Endodermal cell (in vitro differentiated cells): ENCODE measurements at regions not wholly inside any gene's neighbourhood (a gene's known extent, or its start where the extent isn't known, plus 50 kb on each side); places are given as distances from the start of the nearest gene placed in this dataset.

Experiments
- DNase-seq: peaks from one replicate; pipeline ENCODE4 v3.0.0-alpha.2; 2017
- H3K27ac ChIP-seq: 2 replicates; pipeline ENCODE4 v1.5.1; 2013; ENCODE audit warnings: mild to moderate bottlenecking, low read depth, low read length, moderate library complexity
- H3K27me3 ChIP-seq: 2 replicates; pipeline ENCODE4 v1.6.1; 2013; ENCODE audit warnings: mild to moderate bottlenecking, low read length, moderate library complexity; ENCODE audit not compliant: insufficient read depth, control insufficient read depth, poor library complexity, severe bottlenecking
- H3K36me3 ChIP-seq: 2 replicates; pipeline ENCODE4 v1.7.0; 2013; ENCODE audit warnings: mild to moderate bottlenecking, low read length, moderate library complexity; ENCODE audit not compliant: control insufficient read depth, insufficient read depth
- H3K4me1 ChIP-seq: one replicate; pipeline ENCODE4 v1.7.0; 2013; ENCODE audit warnings: low read length; ENCODE audit not compliant: control insufficient read depth, insufficient read depth
- H3K4me3 ChIP-seq: 2 replicates; pipeline ENCODE4 v1.5.1; 2013; ENCODE audit warnings: mild to moderate bottlenecking, low read length, moderate library complexity
- H3K9ac ChIP-seq: 2 replicates; pipeline ENCODE4 v1.6.1; 2013; ENCODE audit warnings: mild to moderate bottlenecking, low read length, moderate library complexity; ENCODE audit not compliant: poor library complexity, severe bottlenecking; ENCODE audit errors: extremely low read depth
- H3K9me3 ChIP-seq: 2 replicates; pipeline ENCODE4 v1.6.1; 2013; ENCODE audit warnings: mild to moderate bottlenecking, low read length, moderate library complexity; ENCODE audit not compliant: control insufficient read depth
- H3K27ac Mint-ChIP-seq: 2 replicates; pipeline ENCODE4 v1.8.0; 2020; ENCODE audit warnings: mixed read lengths
- H3K27me3 Mint-ChIP-seq: 2 replicates; pipeline ENCODE4 v1.8.0; 2021; ENCODE audit warnings: mild to moderate bottlenecking, mixed read lengths; ENCODE audit not compliant: insufficient read depth
- H3K36me3 Mint-ChIP-seq: 2 replicates; pipeline ENCODE4 v1.8.0; 2020; ENCODE audit warnings: low read depth, mixed read lengths
- H3K4me1 Mint-ChIP-seq: 2 replicates; pipeline ENCODE4 v1.8.0; 2020; ENCODE audit warnings: mixed read lengths
- H3K4me3 Mint-ChIP-seq: 2 replicates; pipeline ENCODE4 v1.8.0; 2020; ENCODE audit warnings: mild to moderate bottlenecking, moderate library complexity, mixed read lengths
- H3K9me3 Mint-ChIP-seq: 2 replicates; pipeline ENCODE4 v1.8.0; 2020; ENCODE audit warnings: mild to moderate bottlenecking, mixed read lengths
- CTCF ChIP-seq: fragments of 200-600 bp; sonication (generic); conservative IDR thresholded peaks from 2 replicates; pipeline ENCODE4 v1.5.0; 2021; ENCODE audit warnings: antibody characterized with exemption, mild to moderate bottlenecking
- WGBS, 2 experiments: methylation state at CpG; one replicate each; pipeline versions ENCODE4 v1.1.5 to v1.1.7; 2013; ENCODE audit warnings: missing lambda C conversion rate in 2 of 2, mixed read lengths in 1 of 2; ENCODE audit not compliant: insufficient coverage in 1 of 2, insufficient read length in 1 of 2; 5-methylcytosine and 5-hydroxymethylcytosine counted together

- no peaks in the 10 kb centered on the region for H3K27me3 Mint-ChIP-seq
- H3K4me3 ChIP-seq: no peak overlapping the region
These were observed 215.5 kb downstream of the GPAT3 start for GRCh38 chr4:83751336-83751949.

DNA sequence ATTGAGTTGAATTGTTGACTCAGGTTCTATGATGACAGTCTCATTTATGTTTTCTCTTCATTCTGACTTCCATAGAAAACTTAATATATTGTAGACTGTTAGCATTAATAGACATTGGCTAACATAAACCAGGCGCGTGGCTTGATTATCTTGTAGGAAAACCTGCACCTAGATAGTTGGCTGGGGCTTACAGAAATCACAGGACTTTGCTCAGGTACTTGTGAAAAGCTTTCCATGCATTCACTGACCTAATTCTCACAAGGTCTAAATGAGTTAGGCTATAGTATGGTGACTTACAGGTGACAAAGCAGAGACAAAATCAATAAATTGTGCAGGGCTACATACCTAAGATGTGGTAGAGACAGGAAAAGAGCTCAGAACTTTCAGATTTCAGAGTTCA, 212.8 kb downstream of the GPAT3 start:
- H3K36me3 Mint-ChIP-seq: no peaks in the 10 kb centered on the region
- 98% methylated on average over 2 of the region's 2 CpGs; no CpG with 5 or more reads in 1 of the 2 experiments for WGBS, 2 experiments
- Histone ChIP-seq H3K4me3 (no peak overlapping the region), H3K27ac (no peak overlapping the region), H3K9me3 (no peaks in the 10 kb centered on the region), H3K36me3 (no peaks in the 10 kb centered on the region), H3K9ac (no peak overlapping the region), H3K4me1 (no peaks in the 10 kb centered on the region), H3K27me3 (no peaks in the 10 kb centered on the region)
- H3K4me1 Mint-ChIP-seq: no peaks in the 10 kb centered on the region
- H3K27me3 Mint-ChIP-seq: no peaks in the 10 kb centered on the region
- H3K9me3 Mint-ChIP-seq: no peaks in the 10 kb centered on the region
- DNase-seq: no peak
- TF ChIP-seq CTCF: no peak
- H3K27ac Mint-ChIP-seq: no peak overlapping the region
- no peak overlapping the region for H3K4me3 Mint-ChIP-seq

More at GRCh38 chr4:83751336-83751949, 215.5 kb downstream of the GPAT3 start:
- Mint-ChIP-seq H3K4me1 (no peaks in the 10 kb centered on the region), H3K4me3 (no peak overlapping the region), H3K9me3 (no peaks in the 10 kb centered on the region), H3K36me3 (no peaks in the 10 kb centered on the region), H3K27ac (no peak overlapping the region)
- Histone ChIP-seq H3K9me3 (no peaks in the 10 kb centered on the region), H3K27ac (no peak overlapping the region), H3K4me1 (no peaks in the 10 kb centered on the region), H3K27me3 (no peaks in the 10 kb centered on the region), H3K9ac (no peak overlapping the region), H3K36me3 (no peaks in the 10 kb centered on the region)
- WGBS, 2 experiments: 81 to 83% methylated on average over 1 of the region's 1 CpG
- no peak for TF ChIP-seq CTCF
- no peak for DNase-seq

DNA sequence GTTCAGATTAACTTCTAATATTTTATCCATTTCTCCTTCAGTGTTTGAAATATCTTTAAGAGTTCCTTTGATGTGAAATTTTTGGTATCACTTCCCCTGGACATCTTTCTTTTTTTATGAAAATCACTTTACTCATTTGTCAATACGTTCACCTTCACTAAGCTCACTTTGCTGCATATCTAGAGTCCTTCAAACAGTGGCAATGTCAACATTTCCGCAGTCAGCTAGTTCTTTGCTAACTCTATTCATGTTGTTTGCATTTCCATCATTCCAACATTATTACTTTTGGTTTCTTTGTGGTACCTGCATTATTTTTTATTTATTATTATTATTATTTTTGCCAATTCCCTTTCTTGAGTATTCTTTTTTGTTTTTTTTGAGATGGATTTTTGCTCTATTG, 203.0 kb downstream of the GPAT3 start:
- Mint-ChIP-seq H3K27ac (no peak overlapping the region), H3K9me3 (no peaks in the 10 kb centered on the region), H3K4me3 (no peak overlapping the region), H3K27me3 (no peaks in the 10 kb centered on the region), H3K36me3 (no peaks in the 10 kb centered on the region), H3K4me1 (no peaks in the 10 kb centered on the region)
- Histone ChIP-seq H3K27ac (no peak overlapping the region), H3K4me3 (no peak overlapping the region), H3K4me1 (no peaks in the 10 kb centered on the region), H3K27me3 (no peaks in the 10 kb centered on the region), H3K9ac (no peak overlapping the region), H3K36me3 (no peaks in the 10 kb centered on the region), H3K9me3 (no peaks in the 10 kb centered on the region)
- 92 to 100% methylated on average over 1 to 2 of the region's 2 CpGs for WGBS, 2 experiments
- TF ChIP-seq CTCF: no peak
- no peak for DNase-seq
